IMR-90 (cell line): ENCODE measurements at regions not wholly inside any gene's neighbourhood (a gene's known extent, or its start where the extent isn't known, plus 50 kb on each side); places are given as distances from the start of the nearest gene placed in this dataset.

Experiments
- CEBPB ChIP-seq: IDR thresholded peaks from 2 replicates; pipeline ENCODE4 v1.6.1; 2012; ENCODE audit warnings: low read depth, low read length, improper control_type of control experiment
- CTCF ChIP-seq: conservative IDR thresholded peaks from 2 replicates; pipeline ENCODE4 v1.5.1; 2012; ENCODE audit warnings: mild to moderate bottlenecking, low read depth, low read length, improper control_type of control experiment
- POLR2A ChIP-seq: IDR thresholded peaks from 2 replicates; pipeline ENCODE4 v1.6.1; 2012; ENCODE audit warnings: mild to moderate bottlenecking, low read depth, low read length

- no peak for TF ChIP-seq POLR2A
- no peak for TF ChIP-seq CTCF
- no peak for TF ChIP-seq CEBPB
Observed at GRCh38 chr13:40319699-40320579, 346.5 kb downstream of the FOXO1 start.
